ENCODE measurements at regions not wholly inside any gene's neighbourhood (a gene's known extent, or its start where the extent isn't known, plus 50 kb on each side); places are given as distances from the start of the nearest gene placed in this dataset.
A peak's percentile ranks its signal among the peaks of the same experiment; 100 is the strongest.

DNA sequence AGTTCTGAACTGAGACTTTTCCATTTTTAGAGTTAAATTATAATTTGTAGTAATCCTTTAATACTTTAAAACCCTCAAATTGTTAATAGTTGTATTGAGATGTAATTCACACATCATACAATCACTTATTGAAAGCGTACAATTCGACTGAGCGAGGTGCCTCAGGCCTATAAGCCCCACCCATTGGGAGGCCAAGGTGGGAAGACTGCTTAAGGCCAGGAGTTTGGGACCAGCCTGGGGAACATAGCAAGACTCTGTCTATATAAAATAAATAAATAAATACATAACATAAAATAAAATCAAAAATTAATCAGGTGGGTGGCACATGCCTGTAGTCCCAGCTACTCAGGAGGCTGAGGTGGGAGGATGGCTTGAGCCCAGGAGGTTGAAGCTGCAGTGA, 70.3 kb downstream of the RWDD4 start:
- H3K9me3 ChIP-seq (ENCODE audit: control insufficient read depth in 4 of 4, insufficient read depth in 3 of 4, low read length in 3 of 4), result peaks cover 0 to 2% (median 0%) of the 10 kb centered on the region in 4 donors
- DNase-seq (no peak), ATAC-seq (ENCODE audit: insufficient read depth, low FRiP score) (no peak)
- H3K27me3 ChIP-seq (ENCODE audit: control insufficient read depth in 3 of 3, insufficient read depth in 3 of 3, low read length in 2 of 3), result no peaks in the 10 kb centered on the region
- no peaks in the 10 kb centered on the region for H3K36me3 ChIP-seq (ENCODE audit: control insufficient read depth in 4 of 4, insufficient read depth in 4 of 4, low read length in 4 of 4)
- 91 to 92% methylated on average over 3 of the region's 3 CpGs for WGBS, 2 donors
- H3K27ac ChIP-seq (ENCODE audit: low read depth in 1 of 2, low read length in 1 of 2), result no peak overlapping the region
- TF ChIP-seq, protein P1, sequence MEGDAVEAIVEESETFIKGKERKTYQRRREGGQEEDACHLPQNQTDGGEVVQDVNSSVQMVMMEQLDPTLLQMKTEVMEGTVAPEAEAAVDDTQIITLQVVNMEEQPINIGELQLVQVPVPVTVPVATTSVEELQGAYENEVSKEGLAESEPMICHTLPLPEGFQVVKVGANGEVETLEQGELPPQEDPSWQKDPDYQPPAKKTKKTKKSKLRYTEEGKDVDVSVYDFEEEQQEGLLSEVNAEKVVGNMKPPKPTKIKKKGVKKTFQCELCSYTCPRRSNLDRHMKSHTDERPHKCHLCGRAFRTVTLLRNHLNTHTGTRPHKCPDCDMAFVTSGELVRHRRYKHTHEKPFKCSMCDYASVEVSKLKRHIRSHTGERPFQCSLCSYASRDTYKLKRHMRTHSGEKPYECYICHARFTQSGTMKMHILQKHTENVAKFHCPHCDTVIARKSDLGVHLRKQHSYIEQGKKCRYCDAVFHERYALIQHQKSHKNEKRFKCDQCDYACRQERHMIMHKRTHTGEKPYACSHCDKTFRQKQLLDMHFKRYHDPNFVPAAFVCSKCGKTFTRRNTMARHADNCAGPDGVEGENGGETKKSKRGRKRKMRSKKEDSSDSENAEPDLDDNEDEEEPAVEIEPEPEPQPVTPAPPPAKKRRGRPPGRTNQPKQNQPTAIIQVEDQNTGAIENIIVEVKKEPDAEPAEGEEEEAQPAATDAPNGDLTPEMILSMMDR (IDR thresholded peaks at IDR 0.05; ENCODE audit: control extremely low read depth, extremely low read depth), result no peak
- H3K4me3 ChIP-seq, result no peak overlapping the region
- H3K4me1 ChIP-seq (ENCODE audit: control insufficient read depth in 5 of 5, insufficient read depth in 5 of 5, low read length in 5 of 5), result peaks cover 0 to 4% (median 0%) of the 10 kb centered on the region in 5 donors
- peak overlapping the region in 1 of 2 donors; percentile 49 for H3K9ac ChIP-seq (ENCODE audit: insufficient read depth in 1 of 2, low read length in 2 of 2)

DNA sequence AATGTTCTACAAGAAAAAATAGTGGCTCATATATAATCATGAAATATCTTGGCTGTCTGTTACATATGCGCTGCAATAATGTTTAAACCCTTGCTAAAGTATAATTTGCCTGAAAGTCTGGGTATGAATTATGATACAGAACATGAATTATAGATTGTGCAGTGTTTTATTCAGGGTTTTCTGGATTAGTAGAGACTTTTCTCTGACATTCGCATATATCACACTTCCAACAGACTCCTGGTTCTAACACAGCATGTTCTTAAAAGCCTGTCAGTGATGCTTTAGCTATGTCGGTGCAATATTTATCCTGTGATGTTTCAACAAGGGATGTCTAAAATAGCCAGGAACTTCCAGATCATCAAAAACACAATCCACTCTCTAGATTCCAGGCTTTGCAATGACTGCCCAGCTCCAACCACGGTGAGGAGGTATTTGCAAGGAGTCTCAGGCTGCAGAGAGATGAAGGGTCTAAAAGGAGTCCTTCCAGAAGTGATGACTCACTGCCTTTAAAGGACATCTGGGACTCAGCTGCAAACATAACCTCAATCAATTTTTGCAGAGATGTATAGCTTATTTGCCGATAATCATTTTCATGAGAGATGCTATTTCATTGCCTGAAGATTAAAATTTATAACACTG, 69.4 kb downstream of the RWDD4 start:
- no peaks in the 10 kb centered on the region for H3K36me3 ChIP-seq (ENCODE audit: control insufficient read depth in 4 of 4, insufficient read depth in 4 of 4, low read length in 4 of 4)
- TF ChIP-seq, protein P1 (IDR thresholded peaks at IDR 0.05; ENCODE audit: control extremely low read depth, extremely low read depth), result no peak
- H3K4me3 ChIP-seq, result no peak overlapping the region
- no peaks in the 10 kb centered on the region for H3K27me3 ChIP-seq (ENCODE audit: control insufficient read depth in 3 of 3, insufficient read depth in 3 of 3, low read length in 2 of 3)
- H3K4me1 ChIP-seq (ENCODE audit: control insufficient read depth in 5 of 5, insufficient read depth in 5 of 5, low read length in 5 of 5), result peaks cover 0 to 4% (median 0%) of the 10 kb centered on the region in 5 donors
- no peak for ATAC-seq (ENCODE audit: insufficient read depth, low FRiP score)
- H3K27ac ChIP-seq (ENCODE audit: low read depth in 1 of 2, low read length in 1 of 2), result no peak overlapping the region
- 83 to 90% methylated on average over 5 of the region's 5 CpGs for WGBS, 2 donors
- H3K9ac ChIP-seq (ENCODE audit: insufficient read depth in 1 of 2, low read length in 2 of 2), result no peak overlapping the region
- H3K9me3 ChIP-seq (ENCODE audit: control insufficient read depth in 4 of 4, insufficient read depth in 3 of 4, low read length in 3 of 4), result peaks cover 0 to 2% (median 0%) of the 10 kb centered on the region in 4 donors
- DNase-seq, result no peak
